T-helper 2 cell (primary cell): ENCODE measurements at regions not wholly inside any gene's neighbourhood (a gene's known extent, or its start where the extent isn't known, plus 50 kb on each side); places are given as distances from the start of the nearest gene placed in this dataset.

Source experiments
- DNase-seq, 5 experiments: peaks; one replicate each; pipeline versions ENCODE4 v3.0.0 to v3.0.0-alpha.2; 2012 to 2022

DNA sequence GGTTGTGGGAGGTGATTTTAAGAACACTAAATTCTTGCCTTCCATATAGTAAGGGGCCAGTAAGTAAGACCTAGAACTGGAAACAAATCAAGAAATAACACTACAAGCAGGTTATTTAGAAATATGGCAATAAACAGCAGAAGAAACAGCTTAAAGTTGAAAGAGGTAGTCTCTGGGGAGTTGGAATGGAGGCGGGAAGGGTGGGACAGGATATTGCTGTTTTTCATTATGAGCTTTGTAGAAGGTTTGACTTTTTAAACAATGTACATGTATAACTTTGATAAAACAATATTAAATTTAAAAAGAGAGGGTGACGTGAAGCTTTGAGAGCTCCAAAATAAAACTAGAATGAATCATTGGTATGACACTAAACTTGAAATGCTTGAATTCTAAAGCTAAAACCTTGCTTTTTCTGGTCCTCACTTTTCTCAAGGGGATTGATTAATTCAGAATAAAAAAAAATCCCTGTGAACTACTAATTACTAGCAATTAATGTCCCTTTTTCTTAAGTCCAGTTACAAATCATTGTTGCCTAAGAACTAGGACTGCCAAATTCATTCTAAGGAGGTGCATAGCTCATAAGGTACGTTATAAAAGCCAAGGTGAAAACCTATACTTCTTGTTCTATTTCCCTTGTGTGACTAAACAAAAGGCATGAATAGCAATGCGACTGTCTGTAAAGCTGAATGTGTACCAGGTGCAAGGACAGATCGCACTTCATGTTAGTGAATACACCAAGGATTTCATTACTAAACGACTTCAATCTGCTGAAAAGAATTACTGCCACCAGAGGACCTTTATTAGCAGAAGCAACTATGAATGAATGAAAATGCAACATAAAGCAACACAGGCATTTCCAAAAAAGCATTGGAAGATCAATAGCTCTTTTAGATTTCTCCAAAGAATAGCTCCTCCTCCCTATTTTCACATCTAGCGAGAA is 177.5 kb downstream of the RBM43 start:
- no peak for DNase-seq

DNA sequence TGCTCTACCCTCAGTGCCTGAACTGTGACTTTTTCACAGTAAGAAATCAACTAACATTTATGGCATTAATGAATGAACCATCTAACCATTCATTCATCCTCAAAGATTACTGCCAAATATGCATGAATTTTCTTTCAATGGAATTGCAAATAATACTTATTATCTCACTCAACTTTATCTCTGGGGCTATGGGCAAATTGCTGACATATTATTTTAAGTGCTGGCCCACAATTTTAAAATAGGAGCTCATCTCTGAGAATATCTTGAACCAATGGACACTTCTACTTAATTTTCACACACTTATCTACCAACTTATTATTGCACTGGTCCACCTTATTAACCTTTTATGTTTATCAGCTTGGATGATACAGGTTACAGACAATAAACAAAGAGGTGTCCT is 182.8 kb downstream of the RBM43 start:
- no peak for DNase-seq

DNA sequence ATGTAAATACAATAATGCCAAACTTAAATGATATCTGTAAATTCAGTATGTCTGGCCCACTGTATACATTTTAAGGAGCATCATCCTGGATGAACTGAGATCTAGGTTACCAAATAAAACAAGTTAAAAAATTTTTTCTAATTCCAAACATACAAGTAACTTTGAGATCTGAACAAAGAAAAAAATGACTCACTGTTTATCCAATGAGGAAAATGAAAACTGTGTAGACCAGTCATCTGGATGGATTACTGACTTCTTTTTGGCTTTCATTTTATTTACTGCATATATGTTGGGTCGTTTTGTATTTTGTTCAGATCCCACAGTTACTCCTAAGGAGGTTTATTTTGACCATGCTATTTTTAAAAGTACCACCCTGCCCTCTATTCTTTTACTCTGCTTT is 189.8 kb downstream of the RBM43 start:
- no peak for DNase-seq

DNA sequence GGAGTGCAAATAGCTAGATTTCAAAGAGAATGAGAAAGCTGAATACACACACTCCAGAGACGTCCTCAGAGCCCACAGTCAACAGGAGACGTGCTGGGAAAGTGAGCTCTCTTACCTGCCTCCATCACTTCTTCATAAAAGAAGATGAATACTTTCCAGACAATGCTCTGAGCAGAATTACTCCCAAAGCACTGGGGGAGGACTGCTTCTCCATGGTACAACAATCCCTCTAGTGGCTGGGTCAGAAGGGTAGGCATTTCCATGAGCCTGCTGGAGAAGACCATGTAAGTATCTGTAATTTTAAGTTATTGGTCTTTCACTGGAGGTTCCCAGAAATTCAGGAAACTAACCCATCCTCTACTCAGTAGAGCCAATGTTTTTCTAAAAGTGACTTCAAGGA is 190.3 kb downstream of the RBM43 start:
- no peak for DNase-seq

DNA sequence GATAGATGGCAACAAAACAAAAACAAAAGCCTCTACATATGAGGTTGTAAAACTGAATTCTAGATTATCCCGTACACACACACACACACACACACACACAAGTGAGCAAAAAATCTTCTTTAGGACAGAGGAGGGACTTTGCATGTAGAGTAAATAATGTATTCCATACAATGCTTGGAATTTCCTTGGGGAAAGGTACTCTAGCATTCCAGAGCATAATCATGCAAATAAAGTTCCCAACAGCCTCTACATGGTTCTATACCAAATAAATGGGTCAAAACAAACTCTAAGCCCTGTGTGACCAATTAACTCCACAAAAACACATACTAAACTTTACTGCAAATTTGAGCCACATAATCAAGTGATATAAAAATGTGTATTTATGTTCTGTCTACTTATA is 191.4 kb downstream of the RBM43 start:
- DNase-seq: no peak

DNA sequence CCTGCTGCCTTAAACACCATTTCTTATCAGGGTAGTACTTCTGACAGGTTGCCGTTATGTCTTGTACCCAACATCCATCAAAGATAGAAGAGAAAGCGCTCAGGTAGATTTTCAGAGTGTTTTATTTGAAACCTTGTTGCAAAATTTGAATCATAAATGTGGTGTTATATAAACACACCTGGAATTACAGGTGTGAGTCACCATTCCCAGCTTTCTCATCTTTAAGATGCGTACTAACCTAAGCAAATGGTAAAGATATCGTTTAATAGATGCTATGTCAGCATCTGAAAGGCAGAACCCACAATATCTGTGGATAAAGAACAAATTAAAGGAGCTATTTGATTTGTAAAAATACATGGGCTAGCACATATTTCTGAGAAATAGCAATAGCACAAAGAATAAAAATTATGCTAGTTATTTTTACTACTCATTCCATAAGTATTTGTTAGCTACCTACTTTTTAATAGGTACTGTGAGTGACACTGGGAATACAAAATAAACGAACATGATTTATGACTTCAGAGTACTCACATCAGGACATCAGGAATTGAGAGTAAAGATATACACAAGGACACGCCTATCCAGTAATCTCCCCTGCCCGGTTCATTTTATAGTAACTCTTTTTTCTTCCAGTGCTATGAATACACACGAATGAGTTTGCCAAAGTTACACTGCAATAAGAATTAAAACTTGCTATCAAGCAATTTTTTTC is 193.8 kb downstream of the RBM43 start:
- DNase-seq: no peak

DNA sequence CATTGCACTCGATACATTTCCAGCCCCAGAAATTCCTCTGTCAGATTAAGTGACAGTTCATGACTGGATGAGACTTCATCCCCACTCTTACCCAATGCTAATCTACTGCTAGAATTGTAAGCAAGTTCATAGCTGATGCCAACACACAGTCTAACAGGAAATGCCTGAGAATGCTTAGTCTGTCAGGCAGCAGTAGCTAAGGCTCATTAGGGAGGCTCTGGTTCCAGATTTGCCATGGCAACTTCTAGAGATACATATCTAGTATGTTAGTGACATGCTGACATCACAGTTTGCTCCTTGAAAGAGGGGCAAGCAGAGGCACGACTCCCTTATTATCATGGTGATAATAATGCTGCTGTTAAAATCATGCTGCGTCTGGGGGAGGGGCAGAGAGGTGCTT is 198.4 kb downstream of the RBM43 start:
- no peak for DNase-seq

DNA sequence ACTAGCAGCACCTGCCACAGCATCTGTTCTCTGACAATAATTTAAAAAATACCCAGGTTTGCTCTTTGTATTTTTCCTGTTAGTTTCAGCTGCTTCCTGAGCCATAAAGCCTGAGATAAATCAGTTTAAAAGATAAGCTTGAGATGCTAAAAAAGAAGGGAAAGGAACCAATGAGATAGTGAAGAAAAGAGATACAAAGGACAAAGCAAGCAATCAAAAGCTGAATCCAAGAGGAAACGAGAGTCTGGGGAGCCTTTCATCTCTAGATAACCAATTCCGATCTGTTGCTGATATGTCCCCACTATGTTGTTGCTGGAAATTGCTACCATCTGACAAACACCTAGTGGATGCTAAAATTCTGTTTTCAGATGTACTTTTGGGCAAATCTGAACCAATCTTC is 201.4 kb downstream of the RBM43 start:
- no peak for DNase-seq

DNA sequence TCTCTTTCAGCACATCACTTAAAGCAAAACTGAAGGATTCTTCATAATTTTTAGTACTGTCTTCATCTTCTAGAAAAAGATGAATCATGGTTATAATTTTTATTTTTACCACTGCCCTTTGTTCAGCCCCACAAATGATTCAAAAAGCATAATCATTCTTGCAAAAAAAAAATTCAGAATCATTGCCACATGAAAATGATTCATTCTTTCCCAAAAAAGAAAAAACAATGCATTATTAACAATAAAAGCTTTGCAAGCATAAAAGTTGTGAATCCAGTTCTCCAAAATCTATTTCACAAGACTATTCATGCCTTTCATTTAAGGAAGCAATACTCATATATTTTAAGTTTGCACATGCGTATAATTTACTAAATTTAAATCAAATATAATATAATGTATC is 204.8 kb downstream of the RBM43 start:
- DNase-seq: no peak

DNA sequence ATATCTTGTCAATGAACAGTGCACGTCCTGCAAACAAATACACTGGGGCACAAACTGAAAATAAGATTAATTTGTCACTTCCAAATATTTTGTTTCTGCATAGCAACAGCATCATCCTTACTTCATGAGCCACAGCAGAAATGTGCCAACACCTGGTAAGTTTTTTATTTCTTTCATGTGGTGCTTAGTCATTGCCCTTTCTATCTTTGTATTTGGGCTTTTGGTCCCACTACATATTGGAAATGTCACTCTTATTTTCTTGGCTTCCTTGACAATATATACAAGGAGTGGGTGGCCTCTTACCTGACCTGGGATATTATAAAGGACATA is 208.0 kb downstream of the RBM43 start:
- DNase-seq: no peak

DNA sequence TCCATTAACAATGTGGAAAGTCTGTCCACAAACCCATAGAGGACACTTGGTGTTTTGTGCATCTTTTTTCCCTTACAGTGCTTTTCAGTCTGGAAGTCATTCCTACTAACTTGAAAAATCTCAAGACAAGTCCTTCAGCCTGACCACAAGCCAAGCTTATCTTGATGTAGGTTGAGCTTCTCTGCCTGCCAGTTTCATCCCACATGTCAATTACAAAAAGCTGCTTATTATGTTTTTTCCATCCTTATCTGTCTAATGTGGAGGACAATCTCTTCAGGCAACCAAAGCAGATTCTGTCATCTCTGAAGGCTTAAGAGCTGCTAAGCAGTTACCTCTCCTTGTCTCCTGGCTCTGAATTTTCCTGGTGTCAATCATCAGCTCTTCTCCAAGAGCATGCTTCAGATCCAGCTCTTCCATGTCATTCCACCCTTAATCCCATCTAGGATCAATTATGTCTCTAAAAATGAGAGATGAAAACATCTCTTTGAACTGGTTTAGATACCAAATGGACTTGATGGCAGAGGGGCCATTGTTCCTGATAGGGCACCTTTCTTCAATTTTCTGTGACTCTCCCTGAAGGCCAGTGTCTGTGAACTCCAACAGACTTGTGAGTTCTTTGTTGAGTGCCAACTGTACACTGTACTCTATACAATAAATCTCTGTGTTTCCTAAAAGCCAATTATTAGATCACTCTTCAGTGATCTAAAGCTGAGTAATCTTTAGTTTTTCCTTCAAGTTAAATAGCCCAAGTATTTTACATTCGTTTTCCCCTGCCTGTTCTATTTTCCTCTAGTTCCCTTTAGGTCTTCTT is 208.6 kb downstream of the RBM43 start:
- no peak for DNase-seq

DNA sequence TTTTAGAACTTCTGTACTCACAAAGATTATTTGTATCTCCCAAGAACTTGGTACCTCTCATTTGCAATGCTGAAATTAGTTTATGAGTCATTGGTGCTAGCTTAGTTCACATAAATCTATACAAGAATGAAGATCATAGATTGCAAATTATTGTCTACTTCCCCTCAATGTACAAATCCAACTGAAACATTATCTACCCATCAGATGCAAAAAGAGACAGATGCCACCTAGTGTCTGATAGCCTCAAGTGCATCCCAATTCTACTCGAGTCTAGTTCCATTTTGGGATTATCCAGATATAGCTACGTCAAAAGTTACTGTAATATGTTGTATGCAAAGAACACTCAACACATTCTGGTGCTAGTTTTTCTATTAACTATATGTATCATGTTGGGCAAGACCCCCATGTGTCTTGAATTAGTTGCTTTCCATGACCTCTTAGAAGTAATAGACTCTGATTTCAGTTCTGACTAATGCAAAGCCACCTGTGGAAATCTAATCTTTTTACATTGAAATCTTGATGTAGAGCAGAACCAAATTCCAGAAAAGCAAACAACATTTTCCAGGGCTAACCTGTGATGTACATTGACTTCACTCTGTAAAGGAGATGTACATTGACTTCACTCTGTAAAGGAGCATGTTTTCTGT is 210.0 kb downstream of the RBM43 start:
- peak in 2 of 5 experiments; percentile 4 to 32 for DNase-seq

DNA sequence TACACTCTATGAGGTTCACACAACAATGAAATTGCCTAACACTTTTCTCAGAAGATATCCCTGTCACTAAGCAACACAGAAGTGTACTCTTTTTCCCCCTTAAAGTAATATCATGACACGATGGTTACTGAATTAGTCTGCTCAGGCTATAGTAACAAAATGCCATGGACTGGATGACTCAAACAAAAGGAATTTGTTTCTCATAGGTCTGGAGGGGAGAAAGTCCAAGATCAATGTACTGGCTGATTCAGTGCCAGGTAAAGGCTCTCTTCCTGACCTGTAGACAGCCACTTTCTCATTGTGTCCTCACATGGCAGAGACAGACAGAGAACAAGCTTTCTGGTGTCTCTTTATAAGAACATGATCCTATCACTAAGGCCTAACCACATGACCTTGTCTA is 211.9 kb downstream of the RBM43 start:
- no peak for DNase-seq

DNA sequence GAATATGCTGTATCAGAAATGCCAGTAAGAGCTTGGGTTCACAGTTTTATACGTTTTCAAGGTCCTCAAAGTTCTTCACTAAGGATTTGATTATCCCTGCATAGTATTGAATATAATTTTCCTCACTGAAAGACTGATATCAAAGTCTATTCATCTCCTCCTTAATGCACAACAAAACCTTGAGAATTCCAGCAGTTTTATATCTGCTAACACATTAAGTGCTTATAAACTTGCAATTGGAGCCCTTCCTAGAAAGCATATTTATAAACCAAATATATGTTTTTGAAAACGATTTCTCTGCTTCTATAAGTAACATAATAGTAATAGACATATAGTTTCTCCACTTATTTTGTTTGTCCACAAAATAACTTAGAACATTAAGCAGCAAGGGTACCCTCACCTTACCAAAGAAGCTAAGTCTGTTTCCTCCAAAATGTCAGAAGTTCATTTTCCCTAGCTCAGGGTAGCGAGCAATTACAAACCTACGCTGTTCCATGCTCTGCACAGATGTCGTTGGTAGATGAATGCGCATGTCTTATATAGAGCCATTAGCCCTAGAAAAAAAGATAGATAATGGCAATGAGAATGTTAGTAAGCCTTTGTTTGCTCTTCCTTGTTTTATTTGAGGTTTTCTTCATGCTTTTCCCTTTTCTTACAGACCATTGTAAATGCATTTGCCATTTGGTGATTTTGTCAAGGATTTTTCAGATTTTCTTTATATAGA is 213.2 kb downstream of the RBM43 start:
- DNase-seq: no peak

DNA sequence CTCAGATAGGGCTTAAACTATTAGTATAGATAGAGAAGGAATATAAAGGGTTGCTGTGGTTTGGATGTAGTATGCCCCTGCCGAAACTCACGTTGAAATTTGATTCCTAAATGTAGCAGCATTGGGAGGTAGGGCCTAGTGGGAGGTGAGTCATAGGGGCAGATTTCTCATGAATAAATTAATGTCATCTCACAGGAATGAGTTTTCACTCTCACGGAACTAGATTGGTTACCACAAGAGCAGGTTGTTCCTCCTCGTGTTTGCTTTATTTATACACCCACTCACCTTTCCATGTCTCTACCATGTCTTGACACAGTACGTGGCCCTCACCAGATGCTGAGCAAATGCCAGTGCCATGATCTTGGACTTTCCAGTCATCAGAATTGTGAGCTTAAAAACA is 218.2 kb downstream of the RBM43 start:
- no peak for DNase-seq

DNA sequence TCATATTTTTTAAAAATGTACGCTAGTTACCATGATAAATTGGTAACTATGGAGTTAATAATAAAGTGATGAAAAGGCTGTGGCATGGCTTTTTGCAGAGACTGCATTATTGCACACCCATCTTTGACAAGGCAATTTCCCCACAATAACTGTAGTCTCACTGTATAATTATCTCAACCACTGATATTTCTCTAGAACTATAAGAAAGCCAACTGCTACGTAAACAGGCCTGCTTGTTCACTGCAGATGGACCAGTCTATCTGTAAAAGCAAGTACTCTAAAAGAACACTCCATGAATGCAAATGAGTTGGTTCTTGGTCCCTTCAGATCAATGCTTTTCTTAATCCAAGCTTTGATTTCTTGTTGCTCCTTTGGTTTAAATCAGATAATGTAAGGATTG is 218.7 kb downstream of the RBM43 start:
- DNase-seq: no peak

DNA sequence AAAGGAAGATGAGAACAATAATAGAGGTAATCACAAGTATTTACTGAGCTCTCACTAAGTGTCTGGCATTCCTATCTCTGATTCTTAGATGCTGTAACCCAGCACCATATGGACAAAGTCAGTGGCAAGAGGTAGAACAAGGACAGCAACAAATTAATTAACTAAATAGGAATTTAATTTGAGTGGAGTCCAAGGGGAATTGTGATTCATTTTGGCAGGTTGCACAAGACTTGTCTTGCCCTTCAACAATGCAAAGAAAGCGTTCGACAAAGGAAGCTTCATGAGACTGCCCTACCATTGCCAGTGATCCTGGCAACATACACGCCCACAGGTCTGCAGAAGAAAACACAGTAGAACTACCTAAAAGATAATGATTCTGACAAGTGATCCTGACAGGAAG is 221.6 kb downstream of the RBM43 start:
- DNase-seq: no peak

DNA sequence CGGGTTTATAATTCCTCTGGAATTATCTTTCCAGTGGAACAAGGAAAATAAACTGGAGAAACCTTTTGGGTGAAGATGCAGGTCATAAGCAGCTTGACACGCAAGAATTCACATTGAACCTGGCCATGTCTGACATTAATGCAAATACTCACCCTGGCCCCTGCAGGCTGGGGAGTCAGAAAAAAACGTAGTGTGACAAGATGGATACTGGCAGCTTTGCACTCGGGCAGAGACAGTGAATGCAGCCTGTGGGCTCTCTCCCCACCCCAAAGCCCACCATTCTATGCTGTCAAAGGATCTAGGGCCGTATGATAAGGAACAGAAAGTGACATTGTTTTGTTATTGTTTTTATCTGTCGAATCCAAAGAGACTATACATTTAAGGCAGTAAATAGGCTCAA is 223.1 kb downstream of the RBM43 start:
- no peak for DNase-seq

DNA sequence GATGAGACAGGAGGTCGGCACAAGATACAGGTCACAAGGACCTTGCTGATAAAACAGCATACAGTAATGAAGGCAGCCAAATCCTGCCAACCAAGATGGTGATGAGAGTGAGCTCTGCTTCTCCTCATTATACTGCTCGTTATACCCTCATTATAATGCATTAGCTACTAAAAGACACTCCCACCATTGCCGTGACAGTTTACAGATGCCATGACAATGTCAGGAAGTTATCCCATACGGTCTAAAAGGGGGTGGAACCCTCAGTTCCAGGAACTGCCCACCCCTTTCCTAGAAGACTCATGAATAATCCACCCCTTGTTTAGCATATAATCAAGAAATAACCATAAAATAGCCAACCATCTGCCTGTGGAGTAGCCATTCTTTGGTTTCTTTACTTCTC is 224.2 kb downstream of the RBM43 start:
- no peak for DNase-seq

DNA sequence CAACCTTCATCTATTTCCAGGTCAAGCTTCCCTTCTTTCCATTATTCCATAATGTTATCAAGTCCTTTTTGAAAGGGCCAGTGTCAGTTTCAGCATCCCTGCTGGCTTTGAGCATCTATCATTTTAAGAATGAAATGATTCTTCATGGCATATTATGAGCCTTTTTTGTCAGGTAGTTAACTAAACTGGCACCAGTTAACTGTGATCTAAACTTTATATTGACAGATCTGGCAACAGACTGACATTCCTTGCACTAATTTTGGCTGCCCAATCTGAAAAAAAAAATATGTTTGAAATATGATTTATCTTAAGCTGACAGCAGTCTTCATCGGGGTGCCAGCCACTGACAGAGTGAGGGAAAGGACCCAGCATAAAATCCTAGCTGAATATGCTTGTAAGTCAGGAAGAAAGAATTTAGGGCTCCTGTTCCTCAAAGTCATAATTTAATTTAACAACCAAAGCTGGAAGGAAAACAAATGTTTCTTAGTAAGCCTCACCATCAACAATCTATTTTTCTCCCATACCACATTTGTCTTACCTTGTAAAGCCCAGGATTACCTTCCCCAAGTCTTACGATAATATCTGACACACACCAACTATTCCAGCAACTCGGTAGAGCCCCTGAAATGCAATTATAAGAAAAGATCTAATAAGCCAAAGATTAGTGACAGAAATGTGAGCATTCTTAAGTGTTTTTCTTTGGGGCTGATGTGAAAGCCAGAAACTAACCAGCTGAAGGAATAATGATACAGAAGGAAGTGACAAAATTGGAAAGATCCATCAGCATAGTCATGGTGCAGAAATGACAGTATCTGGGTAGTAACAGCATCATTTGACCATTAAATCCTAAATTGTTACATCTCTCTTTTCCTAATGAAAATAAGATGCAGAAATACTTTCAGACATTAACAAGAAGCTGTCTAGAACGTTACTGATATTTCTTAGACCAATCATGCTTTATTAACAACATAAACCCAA is 228.1 kb downstream of the RBM43 start:
- no peak for DNase-seq

DNA sequence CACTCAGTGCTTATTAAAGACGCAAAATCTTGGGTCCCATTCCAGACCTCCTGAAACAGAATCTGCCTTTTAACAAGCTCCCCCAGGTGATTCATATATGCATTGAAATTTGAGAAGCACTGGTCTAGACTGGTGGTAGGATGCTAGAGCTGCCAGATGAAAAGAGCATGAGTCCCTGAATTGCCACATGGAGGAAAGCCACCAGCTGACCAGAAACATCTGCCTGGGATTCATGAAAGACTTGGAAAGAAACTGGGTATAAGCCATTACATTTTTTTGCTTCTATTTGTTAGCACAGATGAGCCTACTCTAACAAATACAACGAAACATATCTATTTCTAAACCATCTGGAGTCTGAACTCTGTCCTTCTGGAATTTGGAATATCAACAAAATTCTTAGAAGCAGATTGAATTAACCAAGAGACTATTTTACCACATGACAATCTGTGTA is 228.9 kb downstream of the RBM43 start:
- DNase-seq: no peak
